ENCODE measurements at regions not wholly inside any gene's neighbourhood (a gene's known extent, or its start where the extent isn't known, plus 50 kb on each side); places are given as distances from the start of the nearest gene placed in this dataset.

GRCh38 chr3:107106907-107107306 is 270.3 kb upstream of the CCDC54 start:
- intact Hi-C loops (cut with DNase I), result no loop called here
- ATAC-seq (no peak), DNase-seq (no peak)

GRCh38 chr3:107110596-107111305 is 266.5 kb upstream of the CCDC54 start:
- intact Hi-C loops (cut with DNase I), result no loop called here
- DNase-seq (no peak), ATAC-seq (no peak)

- ATAC-seq (no peak), DNase-seq (no peak)
- intact Hi-C loops (cut with DNase I), result no loop called here
These were observed 265.4 kb upstream of the CCDC54 start for GRCh38 chr3:107111872-107112271.

- ATAC-seq, result no peak
- intact Hi-C loops (cut with DNase I), result no loop called here
- DNase-seq, result no peak
These were observed 264.9 kb upstream of the CCDC54 start for GRCh38 chr3:107112356-107112755.

- DNase-seq, result no peak
- intact Hi-C loops (cut with DNase I), result no loop called here
- ATAC-seq, result no peak
These were observed 261.0 kb upstream of the CCDC54 start for GRCh38 chr3:107116251-107116650.

- intact Hi-C loops (cut with DNase I), result no loop called here
- DNase-seq (no peak), ATAC-seq (no peak)
These were observed 260.1 kb upstream of the CCDC54 start for GRCh38 chr3:107117156-107117555.

GRCh38 chr3:107117922-107118536 is 259.2 kb upstream of the CCDC54 start:
- intact Hi-C loops (cut with DNase I), result no loop called here
- peak; percentile 72 to 80 for ATAC-seq
- DNase-seq, result peak; percentile 34

GRCh38 chr3:107124885-107125284 is 252.4 kb upstream of the CCDC54 start:
- peak; percentile 29 for DNase-seq
- intact Hi-C loops (cut with DNase I), result no loop called here
- peak; percentile 34 to 94 for ATAC-seq

GRCh38 chr3:107128946-107129345 is 248.3 kb upstream of the CCDC54 start:
- no peak for DNase-seq
- no peak for ATAC-seq

GRCh38 chr3:107130089-107130700 is 247.0 kb upstream of the CCDC54 start:
- intact Hi-C loops (cut with DNase I), result no loop called here
- DNase-seq, result no peak
- no peak for ATAC-seq

More at GRCh38 chr3:107128946-107129345, 248.3 kb upstream of the CCDC54 start:
- intact Hi-C loops (cut with DNase I), result no loop called here

GRCh38 chr3:107132674-107133073 is 244.6 kb upstream of the CCDC54 start:
- ATAC-seq (no peak), DNase-seq (no peak)
- intact Hi-C loops (cut with DNase I), result no loop called here

- DNase-seq, result no peak
- intact Hi-C loops (cut with DNase I), result no loop called here
- no peak for ATAC-seq
These were observed 243.3 kb upstream of the CCDC54 start for GRCh38 chr3:107133891-107134290.

- DNase-seq (no peak), ATAC-seq (no peak)
- intact Hi-C loops (cut with DNase I), result no loop called here
These were observed 235.1 kb upstream of the CCDC54 start for GRCh38 chr3:107142171-107142570.

- no peak for DNase-seq
These were observed 234.3 kb upstream of the CCDC54 start for GRCh38 chr3:107142786-107143575.

GRCh38 chr3:107150675-107151074 is 226.6 kb upstream of the CCDC54 start:
- DNase-seq, result no peak
- no peak for ATAC-seq
- intact Hi-C loops (cut with DNase I), result no loop called here

More at GRCh38 chr3:107142786-107143575, 234.3 kb upstream of the CCDC54 start:
- no peak for ATAC-seq
- intact Hi-C loops (cut with DNase I), result no loop called here

GRCh38 chr3:107153981-107154380 is 223.3 kb upstream of the CCDC54 start:
- intact Hi-C loops (cut with DNase I), result no loop called here

GRCh38 chr3:107172411-107172810 is 204.8 kb upstream of the CCDC54 start:
- ATAC-seq (no peak), DNase-seq (no peak)
- intact Hi-C loops (cut with DNase I), result no loop called here

More at GRCh38 chr3:107153981-107154380, 223.3 kb upstream of the CCDC54 start:
- ATAC-seq, result peak; percentile 73
- no peak for DNase-seq

GRCh38 chr3:107184375-107184774 is 192.9 kb upstream of the CCDC54 start:
- intact Hi-C loops (cut with DNase I), result no loop called here
- DNase-seq, result no peak
- no peak for ATAC-seq

GRCh38 chr3:107188262-107188661 is 189.0 kb upstream of the CCDC54 start:
- DNase-seq, result no peak
- ATAC-seq, result no peak
- intact Hi-C loops (cut with DNase I), result no loop called here

All from left cardiac atrium (tissue), 4 donors.